ENCODE measurements at regions not wholly inside any gene's neighbourhood (a gene's known extent, or its start where the extent isn't known, plus 50 kb on each side); places are given as distances from the start of the nearest gene placed in this dataset.
A peak's percentile ranks its signal among the peaks of the same experiment; 100 is the strongest.

GRCh38 chr15:39426552-39427532 lies 154.0 kb upstream of the THBS1 start:
- DNase-seq (ENCODE audit: low spot score) = peak; percentile 76

GRCh38 chr15:39427705-39428104 lies 153.2 kb upstream of the THBS1 start:
- no peak for DNase-seq (ENCODE audit: low spot score)

GRCh38 chr15:39429898-39430357 lies 151.0 kb upstream of the THBS1 start:
- peak; percentile 68 for DNase-seq (ENCODE audit: low spot score)

- no peak for DNase-seq (ENCODE audit: low spot score)
Measured at GRCh38 chr15:39430389-39430788, 150.5 kb upstream of the THBS1 start.

- DNase-seq (ENCODE audit: low spot score) = no peak
Measured at GRCh38 chr15:39431376-39431775, 149.5 kb upstream of the THBS1 start.

- DNase-seq (ENCODE audit: low spot score) = no peak
Measured at GRCh38 chr15:39432026-39432425, 148.9 kb upstream of the THBS1 start.

GRCh38 chr15:39432912-39433348 lies 147.9 kb upstream of the THBS1 start:
- no peak for DNase-seq (ENCODE audit: low spot score)

- DNase-seq (ENCODE audit: low spot score) = no peak
Measured at GRCh38 chr15:39433376-39433775, 147.5 kb upstream of the THBS1 start.

- DNase-seq (ENCODE audit: low spot score) = no peak
Measured at GRCh38 chr15:39434163-39434562, 146.7 kb upstream of the THBS1 start.

GRCh38 chr15:39434751-39435238 lies 146.1 kb upstream of the THBS1 start:
- no peak for DNase-seq (ENCODE audit: low spot score)

- DNase-seq (ENCODE audit: low spot score) = no peak
Measured at GRCh38 chr15:39435244-39435643, 145.6 kb upstream of the THBS1 start.

GRCh38 chr15:39438260-39438659 lies 142.6 kb upstream of the THBS1 start:
- DNase-seq (ENCODE audit: low spot score) = no peak

- no peak for DNase-seq (ENCODE audit: low spot score)
Measured at GRCh38 chr15:39438799-39439592, 141.9 kb upstream of the THBS1 start.

- DNase-seq (ENCODE audit: low spot score) = no peak
Measured at GRCh38 chr15:39442898-39443297, 138.0 kb upstream of the THBS1 start.

- DNase-seq (ENCODE audit: low spot score) = no peak
Measured at GRCh38 chr15:39443659-39444219, 137.1 kb upstream of the THBS1 start.

GRCh38 chr15:39444735-39445470 lies 136.0 kb upstream of the THBS1 start:
- DNase-seq (ENCODE audit: low spot score) = no peak

GRCh38 chr15:39445931-39446330 lies 134.9 kb upstream of the THBS1 start:
- no peak for DNase-seq (ENCODE audit: low spot score)

- DNase-seq (ENCODE audit: low spot score) = no peak
Measured at GRCh38 chr15:39447346-39447745, 133.5 kb upstream of the THBS1 start.

- no peak for DNase-seq (ENCODE audit: low spot score)
Measured at GRCh38 chr15:39447881-39448280, 133.0 kb upstream of the THBS1 start.

- DNase-seq (ENCODE audit: low spot score) = no peak
Measured at GRCh38 chr15:39448409-39448808, 132.5 kb upstream of the THBS1 start.

GRCh38 chr15:39451121-39451688 lies 129.7 kb upstream of the THBS1 start:
- no peak for DNase-seq (ENCODE audit: low spot score)

Measured in AG20443 (cell line).